SK-N-SH (cell line): ENCODE measurements at regions not wholly inside any gene's neighbourhood (a gene's known extent, or its start where the extent isn't known, plus 50 kb on each side); places are given as distances from the start of the nearest gene placed in this dataset.

ENCODE experiments used
- CTCF ChIA-PET: fragments of 300-600, 350-600 bp; formaldehyde crosslinking; extraction: SDS; loops from one replicate; lab custom pipeline; 2021; lab: Yijun Ruan, JAX
- POLR2A ChIA-PET: fragments of 350-600 bp; sonication (Branson Sonifier 250); formaldehyde crosslinking; extraction: SDS; loops from one replicate; lab custom pipeline; 2020; ENCODE audit warnings: antibody characterized with exemption, inconsistent platforms; lab: Yijun Ruan, JAX
- DNase-seq: peaks from one replicate; pipeline ENCODE4 v3.0.0; 2012
- H2AFZ ChIP-seq: fragments of 200-600 bp; sonication (generic); 2 replicates; pipeline ENCODE4 v1.8.1; 2016; ENCODE audit warnings: antibody characterized with exemption, mild to moderate bottlenecking, low read depth
- H3F3A ChIP-seq: fragments of 200-600 bp; sonication (generic); replicated peaks from 2 replicates; pipeline ENCODE3; 2016; ENCODE audit warnings: antibody characterized with exemption, mild to moderate bottlenecking; ENCODE audit not compliant: insufficient read depth
- H3K27ac ChIP-seq, 2 experiments: fragments of 200-500 bp in 1 of 2; fragments of 200-600 bp in 1 of 2; sonication (Bioruptor generic) in 1 of 2; sonication (generic), shearing (Covaris generic) in 1 of 2; 2 replicates each; pipeline versions ENCODE4 v1.5.1 to v1.6.1; 2014 to 2016; ENCODE audit warnings: low read depth in 2 of 2, inconsistent platforms in 1 of 2, low read length in 1 of 2, mild to moderate bottlenecking in 1 of 2, mixed read lengths in 1 of 2
- H3K27me3 ChIP-seq: fragments of 200-600 bp; sonication (generic), shearing (Covaris generic); 2 replicates; pipeline ENCODE4 v1.6.1; 2016; ENCODE audit warnings: mixed run types; ENCODE audit not compliant: insufficient read depth
- H3K36me3 ChIP-seq, 2 experiments: fragments of 200-500 bp in 1 of 2; fragments of 200-600 bp in 1 of 2; sonication (Bioruptor generic) in 1 of 2; sonication (generic) in 1 of 2; replicated peaks in 1 of 2; 2 replicates each; pipeline versions ENCODE3 to v1.5.1; 2014 to 2016; ENCODE audit warnings: low read length in 1 of 2, mild to moderate bottlenecking in 1 of 2; ENCODE audit not compliant: insufficient read depth in 2 of 2, control insufficient read depth in 1 of 2
- H3K4me1 ChIP-seq, 2 experiments: fragments of 200-500 bp in 1 of 2; fragments of 200-600 bp in 1 of 2; sonication (Bioruptor generic) in 1 of 2; sonication (generic), shearing (Covaris generic) in 1 of 2; 2 replicates each; pipeline versions ENCODE4 v1.5.1 to v1.6.1; 2014 to 2016; ENCODE audit warnings: low read depth in 1 of 2, low read length in 1 of 2, mixed run types in 1 of 2; ENCODE audit not compliant: insufficient read depth in 2 of 2, control insufficient read depth in 1 of 2
- H3K4me2 ChIP-seq: fragments of 200-600 bp; sonication (generic), shearing (Covaris generic); 2 replicates; pipeline ENCODE4 v1.6.1; 2017; ENCODE audit warnings: mixed run types
- H3K4me3 ChIP-seq, 2 experiments: fragments of 200-500 bp in 1 of 2; fragments of 200-600 bp in 1 of 2; sonication (Bioruptor generic) in 1 of 2; sonication (generic), shearing (Covaris generic) in 1 of 2; 2 replicates each; pipeline versions ENCODE4 v1.5.1 to v1.8.1; 2014 to 2016; ENCODE audit warnings: low read depth in 2 of 2, inconsistent platforms in 1 of 2, low read length in 1 of 2, mild to moderate bottlenecking in 1 of 2, mixed read lengths in 1 of 2, moderate library complexity in 1 of 2
- H3K79me2 ChIP-seq: fragments of 200-600 bp; sonication (generic); 2 replicates; pipeline ENCODE4 v1.8.1; 2017; ENCODE audit warnings: mild to moderate bottlenecking; ENCODE audit not compliant: insufficient read depth
- H3K9ac ChIP-seq: fragments of 200-600 bp; sonication (generic); 2 replicates; pipeline ENCODE4 v1.6.1; 2017; ENCODE audit warnings: mixed run types
- H3K9me2 ChIP-seq: fragments of 200-600 bp; sonication (generic); 2 replicates; pipeline ENCODE4 v1.6.1; 2017; ENCODE audit warnings: mixed run types
- H3K9me3 ChIP-seq: fragments of 200-600 bp; sonication (generic); 2 replicates; pipeline ENCODE4 v1.6.1; 2017; ENCODE audit warnings: mixed run types, mild to moderate bottlenecking, moderate library complexity
- H4K20me1 ChIP-seq: fragments of 200-600 bp; sonication (generic); 2 replicates; pipeline ENCODE4 v1.6.1; 2017; ENCODE audit warnings: mild to moderate bottlenecking, mixed run types; ENCODE audit not compliant: insufficient read depth
- ELF1 ChIP-seq: IDR thresholded peaks from 2 replicates; pipeline ENCODE4 v1.4.0; 2012
- EP300 ChIP-seq, 2 experiments: IDR thresholded peaks; 2 replicates each; pipeline versions ENCODE4 v1.4.0 to v1.6.1; 2012; ENCODE audit warnings: borderline replicate concordance in 1 of 2, low read depth in 1 of 2, low read length in 1 of 2
- EZH2phosphoT487 ChIP-seq: fragments of 200-600 bp; sonication (generic); IDR thresholded peaks from 2 replicates; pipeline ENCODE4 v1.6.1; 2017; ENCODE audit warnings: low read depth, mixed run types, mild to moderate bottlenecking, antibody characterized with exemption, moderate library complexity, borderline replicate concordance
- FOXM1 ChIP-seq: IDR thresholded peaks from 2 replicates; pipeline ENCODE4 v1.4.0; 2012; ENCODE audit warnings: low read depth, mild to moderate bottlenecking
- GATA2 ChIP-seq: sonication (generic); formaldehyde crosslinking; IDR thresholded peaks from 2 replicates; pipeline ENCODE4 v1.5.0; 2020; ENCODE audit warnings: mild to moderate bottlenecking, missing genetic modification reagents
- JUND ChIP-seq: IDR thresholded peaks from 2 replicates; pipeline ENCODE4 v1.4.0; 2012
- MEF2A ChIP-seq: IDR thresholded peaks from 2 replicates; pipeline ENCODE4 v1.4.0; 2012; ENCODE audit warnings: low read depth, borderline replicate concordance
- NFIC ChIP-seq: IDR thresholded peaks from 2 replicates; pipeline ENCODE4 v1.4.0; 2012; ENCODE audit warnings: borderline replicate concordance
- POLR2AphosphoS5 ChIP-seq: IDR thresholded peaks from 2 replicates; pipeline ENCODE4 v1.6.1; 2012; ENCODE audit warnings: low read depth, low read length
- RAD21 ChIP-seq: IDR thresholded peaks from 2 replicates; pipeline ENCODE4 v1.6.1; 2012; ENCODE audit warnings: mild to moderate bottlenecking, low read length
- RCOR1 ChIP-seq: fragments of 150-350 bp; IDR thresholded peaks from 2 replicates; pipeline ENCODE4 v1.6.1; 2017; ENCODE audit warnings: antibody characterized with exemption, low read length
- RFX5 ChIP-seq: IDR thresholded peaks from 2 replicates; pipeline ENCODE4 v1.6.1; 2012; ENCODE audit warnings: mild to moderate bottlenecking, improper control_type of control experiment, low read length
- RXRA ChIP-seq: IDR thresholded peaks from 2 replicates; pipeline ENCODE4 v1.4.0; 2012; ENCODE audit warnings: low read depth, mild to moderate bottlenecking, borderline replicate concordance
- SMC3 ChIP-seq: IDR thresholded peaks from 2 replicates; pipeline ENCODE4 v1.6.1; 2012; ENCODE audit warnings: low read depth, low read length, improper control_type of control experiment
- TAF1 ChIP-seq: IDR thresholded peaks from 2 replicates; pipeline ENCODE4 v1.6.1; 2012; ENCODE audit warnings: low read depth, mild to moderate bottlenecking, low read length, moderate library complexity, borderline replicate concordance
- TCF12 ChIP-seq: IDR thresholded peaks from 2 replicates; pipeline ENCODE4 v1.4.0; 2012
- TEAD4 ChIP-seq: IDR thresholded peaks from 2 replicates; pipeline ENCODE4 v1.4.0; 2012; ENCODE audit warnings: mild to moderate bottlenecking, borderline replicate concordance; ENCODE audit not compliant: insufficient read depth
- WGBS: methylation state at CpG from one replicate; pipeline ENCODE4 v1.1.6; 2017; ENCODE audit warnings: low lambda C conversion rate; 5-methylcytosine and 5-hydroxymethylcytosine counted together
- TF ChIP-seq, protein P1 (sequence below): IDR thresholded peaks from 2 replicates; pipeline ENCODE4 v1.4.0; 2012; ENCODE audit warnings: low read depth, borderline replicate concordance
- TF ChIP-seq, protein P2 (sequence below): IDR thresholded peaks from 2 replicates; pipeline ENCODE4 v1.4.0; 2012; ENCODE audit warnings: low read depth

DNA sequence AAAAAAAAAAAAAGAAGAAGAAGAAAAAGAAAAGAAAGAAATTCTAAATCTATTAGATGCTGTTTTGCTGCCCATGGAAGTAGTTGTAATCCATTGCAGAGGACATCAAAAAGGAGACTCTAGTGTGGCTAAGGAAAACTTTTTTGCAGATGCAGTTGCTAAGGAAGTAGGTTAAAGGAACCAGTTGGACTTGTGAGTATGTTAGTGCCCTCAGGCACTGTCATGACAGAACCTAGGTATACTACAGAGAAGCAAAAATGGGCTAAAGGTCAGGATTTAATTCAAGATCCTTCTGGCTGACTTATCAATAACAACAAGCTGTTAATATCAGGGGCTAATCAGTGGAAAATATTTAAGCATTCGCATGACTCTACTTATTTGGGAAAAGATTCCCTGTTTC is 1571.6 kb upstream of the FLRT2 start:
- WGBS: 0% methylated on average over 1 of the region's 1 CpG
- no peak overlapping the region for H3K4me2 ChIP-seq
- H3F3A ChIP-seq: no peaks in the 10 kb centered on the region
- POLR2A ChIA-PET: no interaction called here
- H3K27me3 ChIP-seq: no peaks in the 10 kb centered on the region
- H3K27ac ChIP-seq: no peak overlapping the region
- TF ChIP-seq EP300 (IDR thresholded peaks at IDR 0.05; ENCODE audit: borderline replicate concordance in 1 of 2, low read depth in 1 of 2, low read length in 1 of 2): no peak
- TF ChIP-seq POLR2AphosphoS5: no peak
- TF ChIP-seq GATA2 (CRISPR knock-in tag): no peak
- TF ChIP-seq ELF1: no peak
- TF ChIP-seq RCOR1: no peak
- no peak for TF ChIP-seq JUND
- no peak for TF ChIP-seq SMC3
- TF ChIP-seq FOXM1: no peak
- TF ChIP-seq TCF12: no peak
- no peak for TF ChIP-seq RXRA
- no peak for TF ChIP-seq RFX5
- TF ChIP-seq, protein P1, sequence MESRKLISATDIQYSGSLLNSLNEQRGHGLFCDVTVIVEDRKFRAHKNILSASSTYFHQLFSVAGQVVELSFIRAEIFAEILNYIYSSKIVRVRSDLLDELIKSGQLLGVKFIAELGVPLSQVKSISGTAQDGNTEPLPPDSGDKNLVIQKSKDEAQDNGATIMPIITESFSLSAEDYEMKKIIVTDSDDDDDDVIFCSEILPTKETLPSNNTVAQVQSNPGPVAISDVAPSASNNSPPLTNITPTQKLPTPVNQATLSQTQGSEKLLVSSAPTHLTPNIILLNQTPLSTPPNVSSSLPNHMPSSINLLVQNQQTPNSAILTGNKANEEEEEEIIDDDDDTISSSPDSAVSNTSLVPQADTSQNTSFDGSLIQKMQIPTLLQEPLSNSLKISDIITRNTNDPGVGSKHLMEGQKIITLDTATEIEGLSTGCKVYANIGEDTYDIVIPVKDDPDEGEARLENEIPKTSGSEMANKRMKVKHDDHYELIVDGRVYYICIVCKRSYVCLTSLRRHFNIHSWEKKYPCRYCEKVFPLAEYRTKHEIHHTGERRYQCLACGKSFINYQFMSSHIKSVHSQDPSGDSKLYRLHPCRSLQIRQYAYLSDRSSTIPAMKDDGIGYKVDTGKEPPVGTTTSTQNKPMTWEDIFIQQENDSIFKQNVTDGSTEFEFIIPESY: no peak
- TF ChIP-seq RAD21: no peak
- TF ChIP-seq MEF2A: no peak
- TF ChIP-seq, protein P2, sequence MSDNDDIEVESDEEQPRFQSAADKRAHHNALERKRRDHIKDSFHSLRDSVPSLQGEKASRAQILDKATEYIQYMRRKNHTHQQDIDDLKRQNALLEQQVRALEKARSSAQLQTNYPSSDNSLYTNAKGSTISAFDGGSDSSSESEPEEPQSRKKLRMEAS: no peak
- no peak overlapping the region for H3K4me3 ChIP-seq
- H3K9me3 ChIP-seq: 0 out of 2 replicates have a peak, but pooled peaks cover 4% of the 10 kb centered on the region
- no peaks in the 10 kb centered on the region for H3K36me3 ChIP-seq
- CTCF ChIA-PET: no interaction called here
- H2AFZ ChIP-seq: no peak overlapping the region
- no peak for DNase-seq
- no peaks in the 10 kb centered on the region for H3K4me1 ChIP-seq
- no peaks in the 10 kb centered on the region for H4K20me1 ChIP-seq
- H3K9me2 ChIP-seq: no peaks in the 10 kb centered on the region
- H3K79me2 ChIP-seq: no peaks in the 10 kb centered on the region
- no peak overlapping the region for H3K9ac ChIP-seq

DNA sequence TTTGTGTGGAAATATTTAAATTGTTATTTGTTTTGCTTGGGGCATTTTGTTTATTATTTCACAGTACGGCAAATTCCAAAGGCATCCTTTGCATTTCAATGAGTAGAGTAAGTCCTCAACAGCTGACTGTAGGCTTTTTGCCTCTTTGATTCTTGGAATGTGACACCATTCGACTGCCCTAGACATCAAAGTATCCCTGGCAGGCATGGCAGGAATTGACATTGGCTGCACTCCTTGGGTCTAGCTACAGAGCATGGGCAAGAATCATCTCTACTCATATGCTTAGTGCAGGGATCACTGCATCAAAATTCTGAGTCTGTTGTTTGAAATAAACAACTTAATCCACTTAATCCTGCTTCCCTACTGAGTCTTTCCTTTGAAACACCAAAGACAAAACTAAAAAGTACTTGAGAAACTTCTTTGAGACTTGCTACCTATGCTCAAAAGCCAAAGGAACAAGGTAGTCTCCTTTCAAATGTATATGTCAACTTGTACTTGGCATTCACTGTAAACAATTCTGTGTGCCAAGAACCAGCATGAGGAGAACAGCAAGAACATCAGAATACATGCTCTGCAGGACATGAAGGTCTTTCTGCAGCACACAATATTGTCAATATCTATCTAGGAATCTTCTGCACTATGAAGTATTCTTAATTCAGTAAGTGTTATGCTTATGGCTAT is 1569.0 kb upstream of the FLRT2 start:
- no peaks in the 10 kb centered on the region for H3K36me3 ChIP-seq
- 6% methylated on average over 2 of the region's 2 CpGs for WGBS
- H4K20me1 ChIP-seq: no peaks in the 10 kb centered on the region
- H3K4me3 ChIP-seq: no peak overlapping the region
- H3K4me2 ChIP-seq: no peak overlapping the region
- no peak overlapping the region for H3K27ac ChIP-seq
- ChIA-PET CTCF (no interaction called here), POLR2A (no interaction called here)
- TF ChIP-seq RFX5 (no peak), RCOR1 (no peak), TEAD4 (no peak), EZH2phosphoT487 (no peak), POLR2AphosphoS5 (no peak), NFIC (no peak), FOXM1 (no peak), MEF2A (no peak), TCF12 (no peak), TAF1 (no peak)
- no peaks in the 10 kb centered on the region for H3K27me3 ChIP-seq
- H3K9me2 ChIP-seq: no peaks in the 10 kb centered on the region
- no peaks in the 10 kb centered on the region for H3K4me1 ChIP-seq
- no peak for DNase-seq
- no peak overlapping the region for H3K9ac ChIP-seq
- H3K79me2 ChIP-seq: no peaks in the 10 kb centered on the region
- H2AFZ ChIP-seq: no peak overlapping the region
- 0 out of 2 replicates have a peak, but pooled peaks cover 4% of the 10 kb centered on the region for H3K9me3 ChIP-seq
- H3F3A ChIP-seq: no peaks in the 10 kb centered on the region
